ENCODE measurements at regions not wholly inside any gene's neighbourhood (a gene's known extent, or its start where the extent isn't known, plus 50 kb on each side); places are given as distances from the start of the nearest gene placed in this dataset.
"Not testable (repeated sequence)": the region's sequence is repeated elsewhere in the genome, so short reads cannot be mapped to it uniquely, and the experiment has no call there.

GRCh38 chr1:144140243-144140642 is 168.5 kb upstream of the FAM72C start:
- H3K4me1 Mint-ChIP-seq; DNase-seq (ENCODE audit: low spot score in 2 of 2, unreplicated experiment in 2 of 2); H3K4me3 Mint-ChIP-seq; H3K9me3 Mint-ChIP-seq; H3K36me3 Mint-ChIP-seq; H3K27me3 Mint-ChIP-seq (ENCODE audit: low read depth); H3K27ac Mint-ChIP-seq: not testable (repeated sequence)

- not testable (repeated sequence) for H3K4me3 Mint-ChIP-seq; H3K36me3 Mint-ChIP-seq; H3K27me3 Mint-ChIP-seq (ENCODE audit: low read depth)
Observed at GRCh38 chr1:144105006-144105405, 133.2 kb upstream of the FAM72C start.

GRCh38 chr1:144104000-144104677 is 132.4 kb upstream of the FAM72C start:
- not testable (repeated sequence) for H3K4me3 Mint-ChIP-seq, H3K4me1 Mint-ChIP-seq, H3K36me3 Mint-ChIP-seq

More at GRCh38 chr1:144105006-144105405, 133.2 kb upstream of the FAM72C start:
- H3K27ac Mint-ChIP-seq; H3K9me3 Mint-ChIP-seq; H3K4me1 Mint-ChIP-seq; DNase-seq (ENCODE audit: low spot score in 2 of 2, unreplicated experiment in 2 of 2): not testable (repeated sequence)

GRCh38 chr1:144103156-144103880 is 131.5 kb upstream of the FAM72C start:
- H3K9me3 Mint-ChIP-seq; H3K27ac Mint-ChIP-seq; H3K27me3 Mint-ChIP-seq (ENCODE audit: low read depth); H3K36me3 Mint-ChIP-seq; H3K4me1 Mint-ChIP-seq; H3K4me3 Mint-ChIP-seq: not testable (repeated sequence)
- DNase-seq (ENCODE audit: low spot score in 2 of 2, unreplicated experiment in 2 of 2): peak; percentile 68 to 76

More at GRCh38 chr1:144104000-144104677, 132.4 kb upstream of the FAM72C start:
- DNase-seq (ENCODE audit: low spot score in 2 of 2, unreplicated experiment in 2 of 2): peak; percentile 71 to 78
- not testable (repeated sequence) for H3K27me3 Mint-ChIP-seq (ENCODE audit: low read depth); H3K27ac Mint-ChIP-seq; H3K9me3 Mint-ChIP-seq

GRCh38 chr1:144102046-144102745 is 130.4 kb upstream of the FAM72C start:
- not testable (repeated sequence) for H3K4me3 Mint-ChIP-seq; H3K27ac Mint-ChIP-seq; H3K36me3 Mint-ChIP-seq; H3K27me3 Mint-ChIP-seq (ENCODE audit: low read depth); H3K4me1 Mint-ChIP-seq; H3K9me3 Mint-ChIP-seq
- DNase-seq (ENCODE audit: low spot score in 2 of 2, unreplicated experiment in 2 of 2): peak; percentile 27 to 37

GRCh38 chr1:144101397-144102045 is 129.7 kb upstream of the FAM72C start:
- TF ChIP-seq CTCF (IDR thresholded peaks at IDR 0.05; ENCODE audit: unreplicated experiment): no peak
- DNase-seq (ENCODE audit: low spot score in 2 of 2, unreplicated experiment in 2 of 2): peak; percentile 30 to 42
- Mint-ChIP-seq H3K27me3 (ENCODE audit: low read depth) (no peaks in the 10 kb centered on the region), H3K4me3 (no peak overlapping the region), H3K36me3 (peaks cover 4% of the 10 kb centered on the region), H3K9me3 (no peaks in the 10 kb centered on the region), H3K27ac (no peak overlapping the region), H3K4me1 (no peaks in the 10 kb centered on the region)

- H3K4me3 Mint-ChIP-seq: peak overlapping the region; percentile 67
- H3K9me3 Mint-ChIP-seq; H3K27ac Mint-ChIP-seq; H3K27me3 Mint-ChIP-seq (ENCODE audit: low read depth); H3K36me3 Mint-ChIP-seq; H3K4me1 Mint-ChIP-seq: not testable (repeated sequence)
- peak; percentile 27 to 49 for DNase-seq (ENCODE audit: low spot score in 2 of 2, unreplicated experiment in 2 of 2)
Observed at GRCh38 chr1:144077167-144077841, 105.5 kb upstream of the FAM72C start.

- H3K36me3 Mint-ChIP-seq; H3K27ac Mint-ChIP-seq; H3K4me1 Mint-ChIP-seq; H3K27me3 Mint-ChIP-seq (ENCODE audit: low read depth); H3K9me3 Mint-ChIP-seq; H3K4me3 Mint-ChIP-seq: not testable (repeated sequence)
- peak in 1 of 2 experiments; percentile 28 for DNase-seq (ENCODE audit: low spot score in 2 of 2, unreplicated experiment in 2 of 2)
Observed at GRCh38 chr1:144076646-144077045, 104.9 kb upstream of the FAM72C start.

- not testable (repeated sequence) for H3K9me3 Mint-ChIP-seq; H3K4me3 Mint-ChIP-seq; H3K27ac Mint-ChIP-seq; DNase-seq (ENCODE audit: low spot score in 2 of 2, unreplicated experiment in 2 of 2); H3K36me3 Mint-ChIP-seq; H3K27me3 Mint-ChIP-seq (ENCODE audit: low read depth); H3K4me1 Mint-ChIP-seq
Observed at GRCh38 chr1:144070394-144071053, 98.7 kb upstream of the FAM72C start.

- H3K4me1 Mint-ChIP-seq; H3K27me3 Mint-ChIP-seq (ENCODE audit: low read depth); DNase-seq (ENCODE audit: low spot score in 2 of 2, unreplicated experiment in 2 of 2); H3K27ac Mint-ChIP-seq; H3K4me3 Mint-ChIP-seq; H3K36me3 Mint-ChIP-seq; H3K9me3 Mint-ChIP-seq: not testable (repeated sequence)
Observed at GRCh38 chr1:144067042-144067441, 95.3 kb upstream of the FAM72C start.

GRCh38 chr1:144066071-144066813 is 94.5 kb upstream of the FAM72C start:
- H3K27me3 Mint-ChIP-seq (ENCODE audit: low read depth); H3K4me1 Mint-ChIP-seq; H3K4me3 Mint-ChIP-seq; H3K36me3 Mint-ChIP-seq; H3K27ac Mint-ChIP-seq; DNase-seq (ENCODE audit: low spot score in 2 of 2, unreplicated experiment in 2 of 2); H3K9me3 Mint-ChIP-seq: not testable (repeated sequence)
